ENCODE measurements at regions not wholly inside any gene's neighbourhood (a gene's known extent, or its start where the extent isn't known, plus 50 kb on each side); places are given as distances from the start of the nearest gene placed in this dataset.

DNA sequence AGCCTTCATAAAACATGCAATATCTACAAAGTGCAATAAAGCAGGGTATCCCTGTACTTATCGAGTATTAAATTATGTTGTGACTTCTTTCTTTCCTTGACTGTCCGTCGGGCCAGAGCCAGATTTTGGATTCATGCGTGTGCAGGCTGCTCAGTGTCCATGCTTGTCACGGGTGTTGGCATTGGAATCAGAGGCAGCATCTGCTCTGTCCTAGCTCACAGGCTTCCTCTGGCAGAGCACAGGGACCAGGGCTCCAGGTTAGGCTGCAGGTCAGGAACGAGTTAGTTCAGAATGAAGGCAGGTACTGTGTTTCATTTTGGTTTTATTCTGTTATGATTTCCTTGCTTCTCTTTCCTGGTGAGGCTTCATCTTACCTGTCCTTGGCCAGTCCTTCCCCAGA, 249.8 kb downstream of the AUH start:
- no peak overlapping the region for H3K4me3 ChIP-seq (ENCODE audit: low read depth, low read length)
- no peaks in the 10 kb centered on the region for H3K27me3 ChIP-seq (ENCODE audit: control insufficient read depth, insufficient read depth, low read length)
- no peak for TF ChIP-seq CTCF (IDR thresholded peaks at IDR 0.05; ENCODE audit: insufficient read depth, low read depth, low read length)
- ChIA-PET CTCF (interaction anchor here (0.9 kb wide), 1 partner anchor 12 kb away, joined by 3 read pairs; no protein-coding TSS in a partner anchor), POLR2A (no interaction called here)
- no peak for DNase-seq (ENCODE audit: low read depth)
- H3K36me3 ChIP-seq (ENCODE audit: control insufficient read depth, insufficient read depth, low read length), result no peaks in the 10 kb centered on the region

DNA sequence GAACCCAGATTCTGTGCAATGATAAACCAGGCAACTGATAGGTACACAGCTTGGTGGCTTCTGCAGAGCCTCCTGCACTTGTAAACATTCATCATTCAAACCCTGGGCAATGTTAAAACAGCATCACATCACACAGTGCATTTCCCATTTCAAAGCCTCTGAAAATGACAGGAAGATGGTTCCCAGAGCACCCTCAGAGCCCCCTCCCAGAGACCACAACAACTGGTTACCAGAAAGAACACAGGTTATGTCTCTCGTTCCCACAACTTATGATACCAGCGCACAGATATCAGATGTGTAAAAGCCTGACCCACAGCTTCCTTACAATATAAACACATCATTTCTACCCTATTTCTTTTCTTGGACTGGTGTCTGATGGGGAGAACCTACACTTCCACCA, 248.7 kb downstream of the AUH start:
- DNase-seq (ENCODE audit: low read depth), result no peak
- H3K4me3 ChIP-seq (ENCODE audit: low read depth, low read length), result no peak overlapping the region
- no peaks in the 10 kb centered on the region for H3K27me3 ChIP-seq (ENCODE audit: control insufficient read depth, insufficient read depth, low read length)
- CTCF ChIA-PET, result no interaction called here
- no peak for TF ChIP-seq CTCF (IDR thresholded peaks at IDR 0.05; ENCODE audit: insufficient read depth, low read depth, low read length)
- no peaks in the 10 kb centered on the region for H3K36me3 ChIP-seq (ENCODE audit: control insufficient read depth, insufficient read depth, low read length)
- POLR2A ChIA-PET, result no interaction called here

DNA sequence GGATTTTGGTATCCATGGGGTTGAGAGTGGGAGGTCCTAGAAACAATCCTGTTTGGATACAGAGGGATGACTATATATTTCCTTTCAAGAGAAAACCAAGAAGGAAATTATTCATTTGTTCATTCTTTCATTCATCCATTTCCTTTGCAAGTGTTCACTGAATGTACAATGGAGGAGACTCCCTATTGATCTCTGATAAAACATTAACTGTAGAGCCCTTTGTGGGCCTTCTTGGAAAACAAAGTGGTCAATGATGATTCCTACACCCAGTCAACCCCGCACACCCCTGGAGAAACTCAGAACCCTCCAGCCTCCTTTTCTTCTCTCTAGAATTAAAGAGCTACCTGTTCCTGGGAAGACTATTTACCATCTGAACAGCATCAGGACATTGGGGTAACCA, 247.3 kb downstream of the AUH start:
- DNase-seq (ENCODE audit: low read depth), result no peak
- ChIA-PET POLR2A (no interaction called here), CTCF (interaction anchor here (1.2 kb wide), 1 partner anchor 12 kb away, joined by 3 read pairs; no protein-coding TSS in a partner anchor)
- Histone ChIP-seq H3K27me3 (ENCODE audit: control insufficient read depth, insufficient read depth, low read length) (no peaks in the 10 kb centered on the region), H3K4me3 (ENCODE audit: low read depth, low read length) (no peak overlapping the region), H3K36me3 (ENCODE audit: control insufficient read depth, insufficient read depth, low read length) (no peaks in the 10 kb centered on the region)
- TF ChIP-seq CTCF (IDR thresholded peaks at IDR 0.05; ENCODE audit: insufficient read depth, low read depth, low read length), result no peak

- no peak overlapping the region for H3K4me3 ChIP-seq (ENCODE audit: low read depth, low read length)
- DNase-seq (ENCODE audit: low read depth), result no peak
- H3K27me3 ChIP-seq (ENCODE audit: control insufficient read depth, insufficient read depth, low read length), result no peaks in the 10 kb centered on the region
- no peak for TF ChIP-seq CTCF (IDR thresholded peaks at IDR 0.05; ENCODE audit: insufficient read depth, low read depth, low read length)
- ChIA-PET CTCF (interaction anchor here (0.9 kb wide), 1 partner anchor 15 kb away, joined by 3 read pairs; no protein-coding TSS in a partner anchor), POLR2A (no interaction called here)
- H3K36me3 ChIP-seq (ENCODE audit: control insufficient read depth, insufficient read depth, low read length), result no peaks in the 10 kb centered on the region
Measured at GRCh38 chr9:91116211-91116610, 245.5 kb downstream of the AUH start.

DNA sequence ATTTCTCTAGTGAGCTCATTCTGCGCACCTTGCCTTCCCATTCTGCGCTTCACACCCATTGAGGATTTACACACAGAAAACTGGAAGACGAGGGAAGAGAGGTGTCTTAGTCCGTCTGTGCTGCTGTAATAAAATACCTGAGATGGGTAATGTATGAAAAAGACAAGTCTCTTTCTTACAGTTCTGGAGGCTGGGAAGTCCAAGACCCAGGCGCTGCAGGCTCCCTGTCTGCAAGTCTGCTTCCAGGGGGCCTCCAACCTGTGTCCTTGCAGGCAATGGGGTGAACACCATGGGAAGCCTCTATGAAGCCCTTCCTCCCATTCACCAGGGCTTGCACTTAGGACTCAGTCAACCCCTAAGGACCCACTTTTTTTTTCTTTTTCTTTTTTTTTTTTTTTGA, 245.0 kb downstream of the AUH start:
- no peaks in the 10 kb centered on the region for H3K36me3 ChIP-seq (ENCODE audit: control insufficient read depth, insufficient read depth, low read length)
- no peaks in the 10 kb centered on the region for H3K27me3 ChIP-seq (ENCODE audit: control insufficient read depth, insufficient read depth, low read length)
- CTCF ChIA-PET, result no interaction called here
- no peak overlapping the region for H3K4me3 ChIP-seq (ENCODE audit: low read depth, low read length)
- TF ChIP-seq CTCF (IDR thresholded peaks at IDR 0.05; ENCODE audit: insufficient read depth, low read depth, low read length), result no peak
- no peak for DNase-seq (ENCODE audit: low read depth)
- POLR2A ChIA-PET, result no interaction called here
